ENCODE measurements at regions not wholly inside any gene's neighbourhood (a gene's known extent, or its start where the extent isn't known, plus 50 kb on each side); places are given as distances from the start of the nearest gene placed in this dataset.
"Not testable (repeated sequence)": the region's sequence is repeated elsewhere in the genome, so short reads cannot be mapped to it uniquely, and the experiment has no call there.

- TF ChIP-seq, protein P1, sequence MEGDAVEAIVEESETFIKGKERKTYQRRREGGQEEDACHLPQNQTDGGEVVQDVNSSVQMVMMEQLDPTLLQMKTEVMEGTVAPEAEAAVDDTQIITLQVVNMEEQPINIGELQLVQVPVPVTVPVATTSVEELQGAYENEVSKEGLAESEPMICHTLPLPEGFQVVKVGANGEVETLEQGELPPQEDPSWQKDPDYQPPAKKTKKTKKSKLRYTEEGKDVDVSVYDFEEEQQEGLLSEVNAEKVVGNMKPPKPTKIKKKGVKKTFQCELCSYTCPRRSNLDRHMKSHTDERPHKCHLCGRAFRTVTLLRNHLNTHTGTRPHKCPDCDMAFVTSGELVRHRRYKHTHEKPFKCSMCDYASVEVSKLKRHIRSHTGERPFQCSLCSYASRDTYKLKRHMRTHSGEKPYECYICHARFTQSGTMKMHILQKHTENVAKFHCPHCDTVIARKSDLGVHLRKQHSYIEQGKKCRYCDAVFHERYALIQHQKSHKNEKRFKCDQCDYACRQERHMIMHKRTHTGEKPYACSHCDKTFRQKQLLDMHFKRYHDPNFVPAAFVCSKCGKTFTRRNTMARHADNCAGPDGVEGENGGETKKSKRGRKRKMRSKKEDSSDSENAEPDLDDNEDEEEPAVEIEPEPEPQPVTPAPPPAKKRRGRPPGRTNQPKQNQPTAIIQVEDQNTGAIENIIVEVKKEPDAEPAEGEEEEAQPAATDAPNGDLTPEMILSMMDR (conservative IDR thresholded peaks at IDR 0.05; ENCODE audit: low read depth, low read length), result not testable (repeated sequence)
- not testable (repeated sequence) for TF ChIP-seq EZH2 (IDR thresholded peaks at IDR 0.05; ENCODE audit: low read length, unreplicated experiment); EZH2phosphoT487 (IDR thresholded peaks at IDR 0.05; ENCODE audit: borderline replicate concordance, low read length)
These were observed 96.1 kb upstream of the PLEKHM1 start for GRCh38 chr17:45586651-45586934.
